DND-41 (cell line): ENCODE measurements at regions not wholly inside any gene's neighbourhood (a gene's known extent, or its start where the extent isn't known, plus 50 kb on each side); places are given as distances from the start of the nearest gene placed in this dataset.

Experiments used
- ATAC-seq: fragments of 200-7000 bp; cut with Tn5 transposase; 3 replicates; pipeline ENCODE4 v1.9.1; 2021; ENCODE audit warnings: low read depth; ENCODE audit not compliant: insufficient read depth
- DNase-seq: peaks from one replicate; pipeline ENCODE4 v3.0.0-alpha.2; 2020
- H2AFZ ChIP-seq: 2 replicates; pipeline ENCODE4 v1.6.0; 2012; ENCODE audit warnings: low read depth, low read length
- H3K27ac ChIP-seq: 2 replicates; pipeline ENCODE4 v1.5.1; 2012; ENCODE audit warnings: low read length, inconsistent platforms
- H3K27me3 ChIP-seq: fragments of 200-600 bp; sonication (generic); 2 replicates; pipeline ENCODE4 v1.6.0; 2012; ENCODE audit warnings: low read length, mild to moderate bottlenecking, inconsistent platforms; ENCODE audit not compliant: insufficient read depth, poor library complexity
- H3K36me3 ChIP-seq: 2 replicates; pipeline ENCODE4 v1.5.1; 2012; ENCODE audit warnings: low read length, inconsistent platforms; ENCODE audit not compliant: insufficient read depth
- H3K4me1 ChIP-seq: 2 replicates; pipeline ENCODE4 v1.5.1; 2012; ENCODE audit warnings: mild to moderate bottlenecking, low read length; ENCODE audit not compliant: insufficient read depth
- H3K4me2 ChIP-seq: 2 replicates; pipeline ENCODE4 v1.6.0; 2012; ENCODE audit warnings: mild to moderate bottlenecking, moderate library complexity, low read length, inconsistent platforms; ENCODE audit not compliant: insufficient read depth
- H3K4me3 ChIP-seq, 2 experiments: fragments of 200-600 bp in 1 of 2; shearing (Covaris generic) in 1 of 2; 2 replicates each; pipeline ENCODE4 v1.5.1; 2012 to 2016; ENCODE audit warnings: inconsistent platforms in 2 of 2, low read length in 2 of 2, mild to moderate bottlenecking in 2 of 2, low read depth in 1 of 2, moderate library complexity in 1 of 2
- H3K79me2 ChIP-seq: 2 replicates; pipeline ENCODE4 v1.6.0; 2012; ENCODE audit warnings: low read length, inconsistent platforms; ENCODE audit not compliant: insufficient read depth
- H3K9ac ChIP-seq: 2 replicates; pipeline ENCODE4 v1.6.0; 2012; ENCODE audit warnings: low read depth, mild to moderate bottlenecking, inconsistent platforms, low read length, moderate library complexity
- H3K9me3 ChIP-seq: 2 replicates; pipeline ENCODE4 v1.5.1; 2012; ENCODE audit warnings: low read length, moderate library complexity, mild to moderate bottlenecking, inconsistent platforms; ENCODE audit not compliant: insufficient read depth, severe bottlenecking
- H4K20me1 ChIP-seq: 2 replicates; pipeline ENCODE4 v1.6.0; 2012; ENCODE audit warnings: low read length; ENCODE audit not compliant: insufficient read depth
- CTCF ChIP-seq: IDR thresholded peaks from 2 replicates; pipeline ENCODE4 v1.5.1; 2012; ENCODE audit warnings: borderline replicate concordance, low read length, moderate library complexity, mild to moderate bottlenecking; ENCODE audit not compliant: poor library complexity, severe bottlenecking; ENCODE audit errors: extremely low read depth
- EZH2 ChIP-seq: IDR thresholded peaks from 3 replicates; pipeline ENCODE4 v1.6.1; 2012; ENCODE audit warnings: borderline replicate concordance, low read depth, mild to moderate bottlenecking, moderate library complexity, low read length, inconsistent platforms; ENCODE audit not compliant: severe bottlenecking

DNA sequence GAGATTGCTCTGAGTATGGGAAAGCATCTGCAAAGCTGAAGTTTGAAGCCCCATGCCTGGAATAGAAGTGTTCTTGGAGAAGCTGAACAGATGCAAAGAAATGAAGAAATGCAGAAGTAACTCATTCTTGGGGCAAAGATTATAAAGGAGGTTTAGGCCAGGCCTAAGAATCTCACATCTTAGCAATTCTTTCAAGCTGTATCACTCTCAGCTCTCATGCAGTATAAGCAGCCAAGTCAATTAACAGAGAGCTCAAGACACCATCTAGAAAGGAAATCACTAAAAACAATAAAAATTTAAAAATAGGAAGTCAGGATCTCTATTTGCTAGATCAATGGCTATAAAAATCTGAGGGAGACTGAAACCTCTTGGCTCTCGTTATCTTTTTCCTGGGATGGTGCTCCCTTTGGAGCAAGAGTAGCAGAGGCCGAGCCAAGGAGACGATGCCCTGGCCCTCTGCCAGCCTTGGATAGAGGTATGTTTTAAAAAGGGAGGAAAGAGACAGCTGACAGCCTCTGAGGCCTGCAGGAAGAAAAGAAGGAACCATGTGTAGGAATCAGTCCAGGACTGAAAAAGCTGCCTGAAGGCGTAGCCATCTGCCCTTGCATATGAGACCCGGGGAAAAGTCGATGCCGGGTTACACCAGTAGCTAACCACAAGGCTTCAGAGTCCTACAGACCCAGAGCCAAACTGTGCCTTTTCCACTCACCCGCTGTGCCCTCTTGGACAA lies 229.8 kb downstream of the BLID start:
- no peak overlapping the region for H3K4me2 ChIP-seq
- no peaks in the 10 kb centered on the region for H3K79me2 ChIP-seq
- ATAC-seq (no peak), DNase-seq (no peak)
- H3K36me3 ChIP-seq: no peaks in the 10 kb centered on the region
- H2AFZ ChIP-seq: no peak overlapping the region
- H3K4me3 ChIP-seq: no peak overlapping the region
- H3K9ac ChIP-seq: no peak overlapping the region
- no peaks in the 10 kb centered on the region for H3K9me3 ChIP-seq
- H4K20me1 ChIP-seq: no peaks in the 10 kb centered on the region
- H3K27me3 ChIP-seq: peaks cover 5% of the 10 kb centered on the region
- TF ChIP-seq CTCF (no peak), EZH2 (no peak)
- no peaks in the 10 kb centered on the region for H3K4me1 ChIP-seq
- no peak overlapping the region for H3K27ac ChIP-seq

DNA sequence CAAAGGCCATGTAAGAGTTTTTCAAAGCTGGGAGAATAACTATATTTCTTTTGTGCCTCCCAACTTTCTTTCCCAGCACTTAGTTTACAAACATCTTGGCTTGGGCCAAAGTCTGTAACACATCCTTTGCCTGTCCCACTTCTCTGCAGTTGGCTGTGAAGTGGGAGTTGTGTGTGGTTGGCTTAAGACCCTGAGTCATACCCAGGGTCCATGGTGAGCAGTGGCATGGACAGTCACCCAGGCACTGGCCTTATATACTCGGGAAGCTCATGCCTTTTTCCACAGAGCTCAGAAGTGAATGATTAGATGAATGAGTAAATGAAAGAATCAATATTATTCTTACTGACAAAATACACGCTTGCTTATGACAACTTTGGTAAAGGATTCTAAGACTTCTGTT lies 231.4 kb downstream of the BLID start:
- Histone ChIP-seq H3K4me2 (no peak overlapping the region), H3K9ac (no peak overlapping the region), H3K79me2 (no peaks in the 10 kb centered on the region), H3K36me3 (no peaks in the 10 kb centered on the region), H3K4me1 (no peaks in the 10 kb centered on the region), H2AFZ (no peak overlapping the region), H3K27me3 (peaks cover 5% of the 10 kb centered on the region), H3K9me3 (no peaks in the 10 kb centered on the region), H3K27ac (no peak overlapping the region), H3K4me3 (no peak overlapping the region), H4K20me1 (no peaks in the 10 kb centered on the region)
- no peak for ATAC-seq
- TF ChIP-seq CTCF (no peak), EZH2 (no peak)
- DNase-seq: no peak

GRCh38 chr11:121881806-121882205 lies 234.2 kb downstream of the BLID start:
- TF ChIP-seq CTCF (no peak), EZH2 (no peak)
- H3K4me1 ChIP-seq: no peaks in the 10 kb centered on the region
- no peak overlapping the region for H3K4me3 ChIP-seq
- DNase-seq (no peak), ATAC-seq (no peak)
- H3K9ac ChIP-seq: no peak overlapping the region
- H3K36me3 ChIP-seq: no peaks in the 10 kb centered on the region
- no peaks in the 10 kb centered on the region for H3K79me2 ChIP-seq
- H3K27me3 ChIP-seq: peaks cover 10% of the 10 kb centered on the region
- no peak overlapping the region for H3K4me2 ChIP-seq
- H2AFZ ChIP-seq: no peak overlapping the region
- H4K20me1 ChIP-seq: no peaks in the 10 kb centered on the region
- no peak overlapping the region for H3K27ac ChIP-seq
- H3K9me3 ChIP-seq: no peaks in the 10 kb centered on the region
